Adrenal gland (tissue), 9 donors: ENCODE measurements at regions not wholly inside any gene's neighbourhood (a gene's known extent, or its start where the extent isn't known, plus 50 kb on each side); places are given as distances from the start of the nearest gene placed in this dataset.
"Not testable (repeated sequence)": the region's sequence is repeated elsewhere in the genome, so short reads cannot be mapped to it uniquely, and the experiment has no call there.

Experiments
- DNase-seq, 7 donors: peaks; one replicate each; pipeline ENCODE4 v3.0.0-alpha.2; 2019 to 2020
- H3K27ac ChIP-seq, 5 donors: fragments of 200-600 bp; sonication (generic) in 4 of 5; 1 replicate in 3 of 5; 2 replicates in 2 of 5; pipeline versions ENCODE4 v1.5.1 to v1.8.0; 2016 to 2020; ENCODE audit warnings: mild to moderate bottlenecking in 1 of 5
- H3K27me3 ChIP-seq: fragments of 200-600 bp; 2 replicates; pipeline ENCODE4 v1.8.0; 2021
- H3K36me3 ChIP-seq, 2 donors: fragments of 200-600 bp; replicated peaks in 1 of 2; 1 replicate in 1 of 2; 2 replicates in 1 of 2; pipeline versions ENCODE4 v1.5.1 to v1.8.0; 2018 to 2022
- H3K4me1 ChIP-seq, 2 donors: fragments of 200-600 bp; replicated peaks in 1 of 2; 1 replicate in 1 of 2; 2 replicates in 1 of 2; pipeline versions ENCODE4 v1.5.1 to v1.8.0; 2018 to 2021
- H3K4me3 ChIP-seq, 4 donors: fragments of 200-600 bp; sonication (generic) in 3 of 4; one replicate each; pipeline ENCODE4 v1.5.1; 2016 to 2018
- H3K9me3 ChIP-seq, 3 donors: fragments of 200-600 bp; sonication (generic) in 1 of 3; replicated peaks in 1 of 3; 1 replicate in 2 of 3; 2 replicates in 1 of 3; pipeline versions ENCODE4 v1.5.1 to v1.8.0; 2016 to 2021
- CTCF ChIP-seq, 6 experiments: fragments of 450-650 bp in 4 of 6; fragments of 200-600 bp in 2 of 6; sonication (generic) in 1 of 6; IDR thresholded peaks; 1 replicate in 5 of 6; 2 replicates in 1 of 6; pipeline versions ENCODE4 v1.5.1 to v1.8.0; 2016 to 2021; ENCODE audit warnings: antibody characterized with exemption in 6 of 6, mild to moderate bottlenecking in 2 of 6, moderate library complexity in 1 of 6
- POLR2A ChIP-seq, 2 donors: fragments of 450-650 bp; IDR thresholded peaks; one replicate each; pipeline ENCODE4 v1.6.1; 2017; ENCODE audit warnings: antibody characterized with exemption in 2 of 2, mild to moderate bottlenecking in 2 of 2, moderate library complexity in 1 of 2
- WGBS, 4 donors: extraction: QIAGEN DNeasy Blood & Tissue Kit in 2 of 4; methylation state at CpG; one replicate each; pipeline versions ENCODE4 v1.1.5 to v1.1.7; 2013 to 2017; 5-methylcytosine and 5-hydroxymethylcytosine counted together
- intact Hi-C, 2 donors: fragments of 100-400 bp; cut with DNase I; formaldehyde crosslinking; loops; one replicate each; pipeline versions ENCODE4 v1.14.1 to v1.15.0; 2022 to 2023
- donor health status: healthy with polysubstance abuse.
- donor health status: Bipolar disorder and iron deficiency.
- donor health status: DM: yes; HTN: yes; CAD: no.
- donor health status: DM: no; HTN: no; CAD: no.
- donor health status: DM: no; HTN: no; CAD: no.

- DNase-seq = no peak
- Histone ChIP-seq H3K36me3 (no peaks in the 10 kb centered on the region), H3K27me3 (no peaks in the 10 kb centered on the region), H3K9me3 (no peaks in the 10 kb centered on the region), H3K4me1 (no peaks in the 10 kb centered on the region), H3K4me3 (no peak overlapping the region), H3K27ac (no peak overlapping the region)
- WGBS, 4 donors = 71 to 82% (median 76%) methylated on average over 5 to 6 of the region's 6 CpGs
- intact Hi-C loops = no loop called here
- TF ChIP-seq CTCF (IDR thresholded peaks at IDR 0.05) (no peak), POLR2A (IDR thresholded peaks at IDR 0.05) (no peak)
Measured at GRCh38 chr4:189806506-189806905, 134.2 kb upstream of the FRG1 start.

- Histone ChIP-seq H3K4me1 (no peaks in the 10 kb centered on the region), H3K27ac (no peak overlapping the region), H3K27me3 (no peaks in the 10 kb centered on the region), H3K9me3 (no peaks in the 10 kb centered on the region), H3K4me3 (no peak overlapping the region), H3K36me3 (no peaks in the 10 kb centered on the region)
- no peak for DNase-seq
- 83 to 89% (median 88%) methylated on average over 13 to 35 of the region's 35 CpGs for WGBS, 4 donors
- intact Hi-C loops = no loop called here
- no peak for TF ChIP-seq POLR2A (IDR thresholded peaks at IDR 0.05)
- no peak for TF ChIP-seq CTCF (IDR thresholded peaks at IDR 0.05)
Measured at GRCh38 chr4:189807031-189807430, 133.6 kb upstream of the FRG1 start.

- 80 to 94% (median 90%) methylated on average over 5 of the region's 5 CpGs for WGBS, 4 donors
- H3K27ac ChIP-seq = no peak overlapping the region
- H3K9me3 ChIP-seq = no peaks in the 10 kb centered on the region
Measured at GRCh38 chr4:189809241-189809735, 131.4 kb upstream of the FRG1 start.

GRCh38 chr4:189809839-189810238 is 130.8 kb upstream of the FRG1 start:
- intact Hi-C loops = no loop called here
- H3K36me3 ChIP-seq = no peaks in the 10 kb centered on the region
- no peak for DNase-seq
- H3K9me3 ChIP-seq = no peaks in the 10 kb centered on the region
- no peak overlapping the region for H3K4me3 ChIP-seq
- no peak overlapping the region for H3K27ac ChIP-seq
- no peaks in the 10 kb centered on the region for H3K4me1 ChIP-seq
- H3K27me3 ChIP-seq = no peaks in the 10 kb centered on the region
- TF ChIP-seq CTCF (IDR thresholded peaks at IDR 0.05) (no peak), POLR2A (IDR thresholded peaks at IDR 0.05) (no peak)
- WGBS, 4 donors = 82 to 86% (median 84%) methylated on average over 9 of the region's 9 CpGs

More at GRCh38 chr4:189809241-189809735, 131.4 kb upstream of the FRG1 start:
- DNase-seq = no peak
- Histone ChIP-seq H3K4me3 (no peak overlapping the region), H3K4me1 (no peaks in the 10 kb centered on the region), H3K27me3 (no peaks in the 10 kb centered on the region), H3K36me3 (no peaks in the 10 kb centered on the region)
- intact Hi-C loops = no loop called here
- no peak for TF ChIP-seq CTCF (IDR thresholded peaks at IDR 0.05)
- TF ChIP-seq POLR2A (IDR thresholded peaks at IDR 0.05) = no peak

GRCh38 chr4:189810318-189811181 is 130.1 kb upstream of the FRG1 start:
- H3K9me3 ChIP-seq, H3K4me1 ChIP-seq, H3K27me3 ChIP-seq, H3K27ac ChIP-seq, H3K4me3 ChIP-seq, H3K36me3 ChIP-seq, intact Hi-C loops: not testable (repeated sequence)
- 54 to 71% (median 67%) methylated on average over 33 to 49 of the region's 75 CpGs for whole genome bisulfite sequencing, 4 donors
- DNase-seq = peak in 2 of 7 donors; percentile 13 to 31
